PFSK-1 (cell line): ENCODE measurements at regions not wholly inside any gene's neighbourhood (a gene's known extent, or its start where the extent isn't known, plus 50 kb on each side); places are given as distances from the start of the nearest gene placed in this dataset.

Source experiments
- FOXP2 ChIP-seq: optimal IDR thresholded peaks from 2 replicates; pipeline ENCODE3; 2011; ENCODE audit warnings: borderline replicate concordance, control low read depth, inconsistent platforms; ENCODE audit not compliant: insufficient read depth; ENCODE audit errors: extremely low read length, extremely low read depth
- POLR2AphosphoS5 ChIP-seq: IDR thresholded peaks from 2 replicates; pipeline ENCODE4 v1.6.1; 2012; ENCODE audit warnings: low read depth, mild to moderate bottlenecking, control low read depth, low read length, moderate library complexity
- REST ChIP-seq, 2 experiments: IDR thresholded peaks; 2 replicates each; pipeline versions ENCODE4 v1.6.1 to v1.8.0; 2011 to 2012; ENCODE audit warnings: low read depth in 2 of 2, low read length in 2 of 2, control low read depth in 1 of 2, inconsistent platforms in 1 of 2, mild to moderate bottlenecking in 1 of 2, moderate library complexity in 1 of 2; ENCODE audit not compliant: insufficient read depth in 1 of 2
- SIN3A ChIP-seq: IDR thresholded peaks from 2 replicates; pipeline ENCODE4 v1.6.1; 2012; ENCODE audit warnings: mild to moderate bottlenecking, low read length, moderate library complexity, borderline replicate concordance; ENCODE audit not compliant: insufficient read depth
- TAF1 ChIP-seq: IDR thresholded peaks from 2 replicates; pipeline ENCODE4 v1.6.1; 2012; ENCODE audit warnings: low read length, control low read depth, borderline replicate concordance; ENCODE audit not compliant: insufficient read depth

DNA sequence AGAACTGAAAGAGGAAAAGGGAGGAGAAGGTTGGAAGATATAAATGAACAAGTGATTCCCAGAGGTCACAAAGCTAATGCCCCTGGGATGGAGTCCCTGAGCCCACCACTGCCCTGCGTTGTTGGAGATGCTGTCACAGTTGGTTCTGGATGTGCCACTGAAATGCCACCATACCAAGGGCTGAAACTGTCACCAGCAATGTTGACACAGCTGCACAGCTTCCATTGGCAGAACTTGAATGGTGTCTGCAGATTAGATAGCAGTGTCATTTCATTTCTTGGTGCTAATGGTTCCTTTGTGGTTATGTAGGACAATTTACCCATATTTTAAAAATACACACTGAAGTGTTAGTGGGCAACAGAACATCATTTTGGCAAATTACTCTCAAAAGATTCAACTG, 120.7 kb downstream of the TBXT start:
- TF ChIP-seq POLR2AphosphoS5 (no peak), FOXP2 (no peak), SIN3A (no peak), REST (IDR thresholded peaks at IDR 0.05; ENCODE audit: insufficient read depth in 1 of 2, low read depth in 2 of 2, low read length in 2 of 2) (no peak), TAF1 (no peak)

DNA sequence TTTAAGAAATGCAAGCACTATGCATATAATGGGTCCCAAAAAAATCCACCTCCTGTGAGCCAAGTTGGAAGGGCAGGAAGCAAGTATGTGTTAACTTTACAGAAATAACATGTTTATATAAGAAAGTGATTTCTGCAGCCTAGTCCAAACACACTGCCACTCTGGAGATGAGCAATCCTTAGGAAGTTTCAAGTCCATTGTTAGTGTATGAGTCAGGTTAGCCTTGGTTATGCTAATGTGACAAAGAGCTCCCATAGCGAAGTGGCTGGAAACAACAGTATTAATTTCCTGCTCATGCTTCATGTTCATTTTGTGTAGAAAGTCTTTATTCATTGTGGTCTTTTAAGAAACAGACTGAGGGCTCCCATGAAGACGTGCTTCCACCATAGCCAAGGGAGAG, 121.4 kb downstream of the TBXT start:
- TF ChIP-seq SIN3A, result 0 out of 2 replicates have a peak, but pooled peaks have one; percentile 35
- TF ChIP-seq TAF1, result no peak

DNA sequence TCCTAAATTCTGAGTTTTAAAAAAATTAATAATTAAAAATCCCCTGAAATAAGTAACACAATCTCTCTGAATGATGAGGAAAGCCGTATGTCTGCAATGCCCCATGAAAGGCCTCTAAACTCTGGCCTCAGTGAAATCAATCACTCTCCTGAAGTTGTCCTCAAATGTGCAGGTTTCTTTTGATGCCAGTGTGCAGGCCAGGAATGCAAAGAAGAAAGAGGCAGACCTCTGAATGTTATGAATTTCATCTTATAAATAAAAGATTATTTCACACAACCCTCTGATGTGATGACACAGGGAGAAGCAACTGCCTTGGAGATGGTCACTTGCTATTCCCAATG, 121.8 kb downstream of the TBXT start:
- no peak for TF ChIP-seq SIN3A
- TF ChIP-seq POLR2AphosphoS5, result no peak
- TF ChIP-seq TAF1, result no peak
- no peak for TF ChIP-seq FOXP2
- no peak for TF ChIP-seq REST (IDR thresholded peaks at IDR 0.05; ENCODE audit: insufficient read depth in 1 of 2, low read depth in 2 of 2, low read length in 2 of 2)

- TF ChIP-seq TAF1, result no peak
- TF ChIP-seq REST (IDR thresholded peaks at IDR 0.05; ENCODE audit: insufficient read depth in 1 of 2, low read depth in 2 of 2, low read length in 2 of 2), result no peak
- TF ChIP-seq POLR2AphosphoS5, result no peak
- TF ChIP-seq SIN3A, result no peak
- no peak for TF ChIP-seq FOXP2
Measured at GRCh38 chr6:166045173-166045859, 122.3 kb downstream of the TBXT start.

- TF ChIP-seq POLR2AphosphoS5 (no peak), SIN3A (no peak), REST (IDR thresholded peaks at IDR 0.05; ENCODE audit: insufficient read depth in 1 of 2, low read depth in 2 of 2, low read length in 2 of 2) (no peak), FOXP2 (no peak), TAF1 (no peak)
Measured at GRCh38 chr6:166041277-166041676, 126.4 kb downstream of the TBXT start.
